Endothelial cell of umbilical vein (primary cell): ENCODE measurements at regions not wholly inside any gene's neighbourhood (a gene's known extent, or its start where the extent isn't known, plus 50 kb on each side); places are given as distances from the start of the nearest gene placed in this dataset.

Source experiments
- BruUV-seq: library from RNA; stranded (reverse); fragments of 400-500 nt; replicated peaks from 2 replicates; lab custom pipeline; 2021; lab: Mats Ljungman, UMichigan
- CTCF ChIA-PET: fragments of 300-600, 350-600 bp; sonication (Branson Sonifier 250); formaldehyde crosslinking; loops from one replicate; lab custom pipeline; 2021; ENCODE audit warnings: antibody characterized with exemption, inconsistent platforms; lab: Charles Lee
- POLR2A ChIA-PET: fragments of 300-600, 350-600 bp; sonication (Branson Sonifier 250); formaldehyde crosslinking; loops from one replicate; lab custom pipeline; 2021; ENCODE audit warnings: antibody characterized with exemption, inconsistent platforms; lab: Charles Lee
- DNase-seq: peaks from one replicate; pipeline ENCODE4 v3.0.0-alpha.2; 2011; ENCODE audit warnings: low read depth, low spot score
- FAIRE-seq: peaks from 2 replicates; lab custom pipeline; 2011; peaks lifted over from hg19 to GRCh38; lab: Jason Lieb, UNC
- H2AFZ ChIP-seq: 2 replicates; pipeline ENCODE4 v1.6.0; 2012; ENCODE audit warnings: low read depth, low read length, control low read depth, inconsistent platforms
- H3K27ac ChIP-seq: 2 replicates; pipeline ENCODE4 v1.5.1; 2011; ENCODE audit warnings: low read depth, mild to moderate bottlenecking, control low read depth, low read length, moderate library complexity; ENCODE audit not compliant: insufficient read depth
- H3K27me3 ChIP-seq, 2 experiments: 2 replicates each; pipeline versions ENCODE4 v1.6.0 to v1.6.1; 2011; ENCODE audit warnings: low read length in 2 of 2, mixed read lengths in 1 of 2; ENCODE audit not compliant: control insufficient read depth in 2 of 2, insufficient read depth in 2 of 2
- H3K36me3 ChIP-seq, 2 experiments: 2 replicates in 1 of 2; 3 replicates in 1 of 2; pipeline ENCODE4 v1.5.1; 2011; ENCODE audit warnings: low read length in 2 of 2, mild to moderate bottlenecking in 1 of 2, moderate library complexity in 1 of 2; ENCODE audit not compliant: control insufficient read depth in 2 of 2, insufficient read depth in 2 of 2; ENCODE audit errors: extremely low read depth in 1 of 2
- H3K4me1 ChIP-seq: 3 replicates; pipeline ENCODE4 v1.5.1; 2011; ENCODE audit warnings: mild to moderate bottlenecking, low read length; ENCODE audit not compliant: control insufficient read depth, insufficient read depth; ENCODE audit errors: extremely low read depth
- H3K4me2 ChIP-seq: 2 replicates; pipeline ENCODE4 v1.6.1; 2011; ENCODE audit warnings: low read length, control low read depth, mixed read lengths; ENCODE audit not compliant: insufficient read depth
- H3K4me3 ChIP-seq, 3 experiments: fragments of 200-600 bp in 1 of 3; sonication (generic), shearing (Covaris generic) in 1 of 3; replicated peaks in 1 of 3; 2 replicates each; pipeline ENCODE4 v1.5.1; 2011 to 2016; ENCODE audit warnings: control low read depth in 3 of 3, low read length in 3 of 3, mild to moderate bottlenecking in 2 of 3, inconsistent platforms in 1 of 3, low read depth in 1 of 3, moderate library complexity in 1 of 3; ENCODE audit not compliant: insufficient read depth in 1 of 3
- H3K79me2 ChIP-seq: 2 replicates; pipeline ENCODE4 v1.6.0; 2012; ENCODE audit warnings: low read length, inconsistent platforms; ENCODE audit not compliant: control insufficient read depth, insufficient read depth
- H3K9ac ChIP-seq: replicated peaks from 2 replicates; pipeline ENCODE3; 2011; ENCODE audit warnings: low read length, control low read depth; ENCODE audit not compliant: insufficient read depth; ENCODE audit errors: extremely low read depth
- H3K9me1 ChIP-seq: replicated peaks from 3 replicates; pipeline ENCODE4 v1.6.0; 2011; ENCODE audit warnings: mild to moderate bottlenecking, low read length; ENCODE audit not compliant: control insufficient read depth, insufficient read depth; ENCODE audit errors: extremely low read depth
- H3K9me3 ChIP-seq: replicated peaks from 2 replicates; pipeline ENCODE4 v1.5.1; 2012; ENCODE audit warnings: low read length, inconsistent platforms; ENCODE audit not compliant: control insufficient read depth, insufficient read depth
- H4K20me1 ChIP-seq: replicated peaks from 2 replicates; pipeline ENCODE3; 2011; ENCODE audit warnings: mild to moderate bottlenecking, low read length; ENCODE audit not compliant: control insufficient read depth, insufficient read depth; ENCODE audit errors: extremely low read depth
- CTCF ChIP-seq, 2 donors: IDR thresholded peaks; 1 replicate in 1 of 2; 2 replicates in 1 of 2; pipeline ENCODE4 v1.5.1; 2011; ENCODE audit warnings: low read length in 2 of 2, mild to moderate bottlenecking in 2 of 2, moderate library complexity in 2 of 2, control low read depth in 1 of 2, inconsistent platforms in 1 of 2, low read depth in 1 of 2; ENCODE audit not compliant: insufficient read depth in 1 of 2; ENCODE audit errors: extremely low read depth in 1 of 2
- EZH2 ChIP-seq: IDR thresholded peaks from 2 replicates; pipeline ENCODE4 v1.6.1; 2012; ENCODE audit warnings: borderline replicate concordance, low read depth, mild to moderate bottlenecking, moderate library complexity, low read length, inconsistent platforms; ENCODE audit not compliant: severe bottlenecking
- FOS ChIP-seq: IDR thresholded peaks from 2 replicates; pipeline ENCODE4 v1.6.1; 2011; ENCODE audit warnings: mild to moderate bottlenecking, low read length, moderate library complexity, borderline replicate concordance; ENCODE audit not compliant: insufficient read depth
- GATA2 ChIP-seq: IDR thresholded peaks from 2 replicates; pipeline ENCODE4 v1.7.0; 2011; ENCODE audit warnings: low read depth, mild to moderate bottlenecking, moderate library complexity, mixed read lengths, low read length; ENCODE audit not compliant: insufficient read length, insufficient read depth
- JUN ChIP-seq: IDR thresholded peaks from 2 replicates; pipeline ENCODE4 v1.6.1; 2011; ENCODE audit warnings: borderline replicate concordance, low read depth; ENCODE audit not compliant: insufficient read length, insufficient read depth
- MYC ChIP-seq: IDR thresholded peaks from one replicate; pipeline ENCODE4 v1.6.1; 2011; ENCODE audit warnings: mild to moderate bottlenecking, low read depth, low read length
- POLR2A ChIP-seq: IDR thresholded peaks from 2 replicates; pipeline ENCODE4 v1.6.1; 2012; ENCODE audit warnings: low read depth, mild to moderate bottlenecking, control low read depth, low read length
- POLR2AphosphoS5 ChIP-seq: IDR thresholded peaks from 2 replicates; pipeline ENCODE4 v1.6.1; 2012; ENCODE audit warnings: low read depth, mild to moderate bottlenecking, control low read depth, low read length, moderate library complexity; ENCODE audit not compliant: insufficient read depth
- dilution Hi-C: fragments of 300-500 bp; cut with MboI; formaldehyde crosslinking; loops from one replicate; pipeline ENCODE4 v1.15.0; 2019; ENCODE audit warnings: low sequenced_read_pairs; ENCODE audit not compliant: extremely low pct_ligation_motif_present
- intact Hi-C: fragments of 100-400 bp; cut with micrococcal nuclease; formaldehyde crosslinking; loops from one replicate; pipeline ENCODE4 v1.10.0; 2022
- TF ChIP-seq, protein P1 (sequence below): IDR thresholded peaks from 2 replicates; pipeline ENCODE4 v1.6.1; 2011; ENCODE audit not compliant: insufficient read depth, insufficient read length

- ChIA-PET POLR2A (no interaction called here), CTCF (no interaction called here)
- Histone ChIP-seq H2AFZ (no peak overlapping the region), H3K9me1 (no peaks in the 10 kb centered on the region), H3K9ac (no peak overlapping the region), H3K79me2 (no peaks in the 10 kb centered on the region), H3K27me3 (no peaks in the 10 kb centered on the region), H3K36me3 (no peaks in the 10 kb centered on the region), H3K27ac (no peak overlapping the region), H3K4me1 (no peaks in the 10 kb centered on the region), H3K9me3 (no peaks in the 10 kb centered on the region), H3K4me3 (no peak overlapping the region), H3K4me2 (no peak overlapping the region), H4K20me1 (no peaks in the 10 kb centered on the region)
- TF ChIP-seq, protein P1, sequence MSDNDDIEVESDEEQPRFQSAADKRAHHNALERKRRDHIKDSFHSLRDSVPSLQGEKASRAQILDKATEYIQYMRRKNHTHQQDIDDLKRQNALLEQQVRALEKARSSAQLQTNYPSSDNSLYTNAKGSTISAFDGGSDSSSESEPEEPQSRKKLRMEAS = no peak
- TF ChIP-seq FOS = no peak
- TF ChIP-seq MYC = no peak
- no peak for TF ChIP-seq EZH2
- no peak for TF ChIP-seq POLR2A
- no peak for TF ChIP-seq GATA2
- TF ChIP-seq CTCF (IDR thresholded peaks at IDR 0.05; ENCODE audit: extremely low read depth in 1 of 2, insufficient read depth in 1 of 2, low read depth in 1 of 2, low read length in 2 of 2) = no peak
- TF ChIP-seq POLR2AphosphoS5 = no peak
- TF ChIP-seq JUN = no peak
- intact Hi-C loops = no loop called here
- FAIRE-seq (no peak), DNase-seq (no peak)
- dilution Hi-C loops = no loop called here
- no TSS peak for BruUV-seq
Observed at GRCh38 chr5:23648656-23649055, 141.2 kb downstream of the PRDM9 start.
